SKM-1 (cell line): ENCODE measurements at regions not wholly inside any gene's neighbourhood (a gene's known extent, or its start where the extent isn't known, plus 50 kb on each side); places are given as distances from the start of the nearest gene placed in this dataset.

Experiments used
- DNase-seq: peaks from one replicate; lab custom pipeline; 2025; ENCODE audit not compliant: unreplicated experiment; lab: John Stamatoyannopoulos, UW

DNA sequence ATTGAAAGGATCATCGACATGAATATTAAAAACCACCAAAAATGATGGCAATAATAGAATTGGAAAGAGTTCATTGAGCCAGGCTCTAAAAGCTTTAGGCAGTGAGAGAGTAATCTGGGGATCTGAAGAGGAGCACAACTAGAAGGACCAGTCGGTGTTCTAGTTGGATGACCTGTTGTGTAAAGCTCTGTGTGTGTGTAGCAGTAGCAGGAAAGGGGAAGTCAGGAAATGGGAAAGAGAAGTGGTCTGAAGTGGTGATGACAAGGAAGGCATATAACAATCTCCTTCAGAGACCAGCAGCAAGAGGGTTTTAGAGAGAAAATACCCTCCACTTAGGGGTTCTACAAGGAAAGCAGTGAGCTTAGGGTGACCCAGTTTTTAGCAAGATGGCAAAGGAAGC, 539.2 kb downstream of the HTR7 start:
- peak; percentile 66 for DNase-seq

DNA sequence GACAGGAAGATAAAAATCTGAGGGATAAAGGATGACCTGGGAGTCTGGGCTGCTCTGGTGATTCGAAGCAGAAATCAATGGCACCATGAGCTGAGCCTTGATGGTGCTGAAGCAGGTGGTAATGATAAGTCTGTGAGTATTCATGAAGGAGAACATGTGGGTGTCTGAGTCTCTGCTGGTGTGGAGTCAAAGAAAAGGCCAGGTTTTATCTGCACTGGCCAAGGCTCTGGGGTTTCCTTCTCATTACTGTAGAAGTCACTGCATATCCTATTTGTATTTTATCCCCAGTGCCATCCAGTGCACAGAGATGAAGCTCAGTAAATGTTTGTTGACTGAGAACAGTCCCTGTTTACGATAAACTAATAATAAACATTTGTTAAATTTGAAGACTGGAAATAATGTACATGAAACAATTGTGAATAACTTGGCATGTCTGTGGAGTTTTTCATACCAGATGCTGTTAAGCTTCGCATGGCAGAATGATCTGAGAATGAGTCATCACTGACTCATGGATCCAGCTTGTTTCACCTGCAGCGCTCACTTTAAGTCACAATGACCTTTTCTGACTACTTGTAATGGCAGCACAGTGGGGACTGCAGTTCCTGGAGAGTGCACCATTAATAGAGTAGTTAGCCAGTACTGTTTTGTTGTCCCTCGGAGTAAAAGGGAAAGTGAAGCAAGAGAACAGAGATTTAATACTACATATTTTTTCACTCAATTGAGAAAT, 538.5 kb downstream of the HTR7 start:
- DNase-seq: no peak

DNA sequence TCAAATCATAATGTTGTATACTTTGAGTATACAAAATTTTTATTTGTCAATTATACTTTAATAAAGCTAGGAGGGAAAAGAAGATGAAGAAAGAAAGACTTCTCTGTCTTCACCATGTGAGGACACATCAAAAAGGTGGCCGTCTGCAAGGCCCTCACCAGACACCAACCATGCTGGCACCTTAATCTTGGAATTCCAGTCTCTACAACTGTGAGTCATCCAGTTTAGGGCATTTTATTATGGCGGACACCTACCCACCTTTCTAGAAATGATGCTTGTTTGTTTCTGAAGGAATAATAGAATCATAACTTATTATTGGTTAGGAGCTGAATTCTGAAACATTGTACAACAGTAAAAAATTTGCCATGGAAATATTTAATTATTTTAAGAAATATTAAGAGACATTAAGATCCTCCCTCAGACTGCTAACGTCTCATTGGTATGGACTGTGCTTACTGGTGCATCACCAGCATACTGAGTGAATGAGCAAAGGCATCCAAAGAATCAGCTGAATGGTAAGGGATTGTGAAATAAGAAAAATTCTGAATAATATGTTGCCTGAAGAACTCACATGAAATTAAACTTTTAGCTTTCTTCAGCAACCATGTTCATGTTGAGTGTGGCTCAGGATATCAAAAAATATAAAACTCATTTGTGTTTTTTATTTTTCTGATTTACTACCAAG, 536.6 kb downstream of the HTR7 start:
- DNase-seq: no peak

DNA sequence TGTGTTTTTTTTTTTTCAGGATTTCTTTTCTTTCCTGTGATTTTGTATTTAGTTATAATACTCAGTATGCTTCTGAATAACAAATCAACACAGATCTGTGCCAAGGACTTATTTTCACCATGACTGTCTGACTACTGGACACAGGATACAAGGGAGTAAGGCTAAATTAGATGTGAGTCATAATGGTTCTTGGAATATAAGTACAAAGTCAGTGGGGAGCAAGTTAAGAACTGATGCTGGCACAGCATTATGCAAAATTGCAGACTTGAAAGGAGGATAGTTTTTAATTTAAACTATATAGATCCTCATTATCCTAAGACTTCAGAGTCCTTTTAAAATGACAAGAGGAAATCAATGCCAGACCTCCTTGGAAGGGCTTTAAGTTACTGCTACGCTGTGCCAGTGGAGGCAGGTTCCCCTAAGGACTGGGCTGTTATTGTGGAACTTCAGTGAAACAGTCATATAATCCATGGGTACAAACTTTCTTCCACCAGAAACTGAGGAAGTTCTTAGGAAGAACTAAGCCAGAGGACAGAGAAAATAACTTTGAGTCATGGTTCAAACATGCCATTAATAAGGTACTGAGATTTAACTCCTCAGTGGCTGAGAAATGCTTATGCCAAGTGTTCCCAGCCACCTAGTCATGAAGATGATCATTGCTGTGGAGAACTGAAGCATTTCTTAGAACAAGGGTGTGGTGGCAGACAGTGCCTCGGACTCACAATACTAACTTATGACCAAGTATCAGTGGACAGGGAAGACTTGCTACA, 531.2 kb downstream of the HTR7 start:
- no peak for DNase-seq

DNA sequence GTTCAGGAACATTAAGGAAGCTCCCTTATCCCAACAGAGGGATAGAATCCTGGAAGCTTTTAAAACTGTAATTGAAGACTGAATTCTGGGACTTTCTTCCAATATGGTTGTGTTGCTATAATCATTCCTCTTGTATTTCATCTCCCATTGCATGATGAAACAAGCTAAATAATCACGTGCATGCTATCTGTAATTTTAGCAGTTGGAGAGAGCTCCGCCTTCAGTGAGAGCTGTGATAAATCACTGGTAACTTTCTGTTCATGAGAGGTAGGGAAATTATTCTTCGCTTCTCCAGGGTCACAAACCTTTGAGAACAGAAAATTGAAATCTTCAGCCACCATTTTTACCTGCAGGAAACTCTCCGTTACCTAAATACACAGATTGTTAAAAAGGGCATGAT, 530.2 kb downstream of the HTR7 start:
- no peak for DNase-seq

DNA sequence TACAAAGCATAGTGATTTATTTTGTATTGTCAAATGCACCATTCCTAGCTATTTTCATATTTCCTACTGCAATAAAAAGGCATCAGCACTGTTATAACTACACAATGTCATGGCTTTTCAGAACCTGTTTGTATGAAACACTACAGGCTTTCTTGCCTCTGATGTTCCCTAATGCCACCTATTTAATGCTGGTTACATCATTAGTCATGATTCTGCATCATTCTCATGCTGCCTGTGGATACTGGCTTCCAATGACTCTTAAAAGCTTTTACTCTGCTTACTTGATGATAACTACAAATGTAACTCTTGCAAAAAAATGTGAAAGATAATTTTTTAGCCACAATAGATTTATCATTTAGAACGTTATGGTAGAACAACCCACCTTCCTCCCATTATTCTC, 529.4 kb downstream of the HTR7 start:
- no peak for DNase-seq

DNA sequence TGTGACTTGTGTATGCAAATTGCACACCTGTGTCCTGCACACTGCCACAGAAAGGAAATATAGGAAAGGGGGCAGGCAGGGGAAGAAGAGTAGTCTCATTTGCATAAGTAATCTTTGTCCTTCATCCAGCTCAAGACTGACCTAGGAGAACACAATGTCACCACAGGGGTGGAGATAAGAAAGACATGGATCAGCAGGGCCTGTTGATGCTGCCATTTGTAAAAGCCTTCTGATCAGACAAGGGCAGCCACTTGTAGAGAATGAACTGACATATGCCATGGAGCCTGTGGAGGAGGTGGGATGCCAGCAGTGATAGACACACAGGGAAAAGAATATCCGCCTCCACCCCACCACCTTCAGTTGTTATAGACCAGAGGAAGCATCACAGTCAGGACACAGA, 528.9 kb downstream of the HTR7 start:
- no peak for DNase-seq

DNA sequence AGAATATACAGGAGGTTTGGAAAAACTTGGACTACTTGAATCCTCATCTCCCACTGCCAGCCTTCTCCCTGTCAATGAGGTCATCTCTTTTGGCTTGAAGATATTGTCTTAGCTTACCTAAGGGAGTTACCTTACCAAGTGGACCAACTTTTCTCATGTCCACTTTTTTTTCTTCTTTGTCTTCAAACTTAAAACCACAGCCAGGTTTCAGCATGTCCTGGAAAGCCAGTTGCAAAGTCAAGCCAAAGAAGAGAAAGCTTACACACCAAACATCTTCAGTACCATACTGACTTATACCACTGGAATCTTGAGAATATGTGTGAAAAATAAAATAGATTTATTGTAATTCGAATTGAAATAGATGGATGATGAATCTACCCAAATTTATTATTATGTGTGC, 520.5 kb downstream of the HTR7 start:
- DNase-seq: no peak

DNA sequence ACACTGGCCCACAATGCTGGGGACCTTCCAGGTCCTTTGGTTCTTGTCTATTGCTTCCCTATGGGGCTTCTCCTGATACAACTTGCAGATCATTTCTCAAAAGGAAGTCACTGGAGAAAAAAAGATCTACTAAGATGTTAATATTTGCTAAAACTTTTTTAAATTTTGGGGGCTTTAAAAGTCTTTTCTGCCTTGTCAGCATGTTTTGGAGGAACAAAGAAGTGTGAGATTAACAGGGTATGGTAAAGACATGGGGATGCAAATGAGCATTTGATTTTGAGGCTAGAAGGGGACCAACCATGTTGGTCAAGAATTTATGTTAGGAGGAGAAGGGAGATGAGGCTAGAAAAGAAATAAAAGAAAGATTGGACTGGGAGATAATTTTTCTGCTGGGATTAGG, 515.4 kb downstream of the HTR7 start:
- DNase-seq: no peak

DNA sequence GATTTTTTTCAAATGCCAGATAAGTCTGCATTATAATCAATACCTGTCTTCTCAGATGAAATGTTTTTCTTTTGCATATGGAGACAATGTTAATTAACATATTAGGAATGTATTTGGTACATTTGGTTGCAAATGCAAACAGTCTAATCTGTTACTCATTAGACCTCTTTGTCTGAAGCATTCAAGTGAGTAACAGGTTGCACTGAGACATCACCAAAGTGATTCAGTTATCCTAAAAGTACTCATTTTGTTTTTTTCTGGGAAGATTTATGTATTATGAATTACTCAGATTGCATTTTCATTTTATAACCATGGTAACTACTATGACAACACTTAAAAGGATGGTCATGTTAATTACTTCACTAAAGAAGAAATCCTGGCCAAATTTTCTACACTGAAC, 513.6 kb downstream of the HTR7 start:
- no peak for DNase-seq

DNA sequence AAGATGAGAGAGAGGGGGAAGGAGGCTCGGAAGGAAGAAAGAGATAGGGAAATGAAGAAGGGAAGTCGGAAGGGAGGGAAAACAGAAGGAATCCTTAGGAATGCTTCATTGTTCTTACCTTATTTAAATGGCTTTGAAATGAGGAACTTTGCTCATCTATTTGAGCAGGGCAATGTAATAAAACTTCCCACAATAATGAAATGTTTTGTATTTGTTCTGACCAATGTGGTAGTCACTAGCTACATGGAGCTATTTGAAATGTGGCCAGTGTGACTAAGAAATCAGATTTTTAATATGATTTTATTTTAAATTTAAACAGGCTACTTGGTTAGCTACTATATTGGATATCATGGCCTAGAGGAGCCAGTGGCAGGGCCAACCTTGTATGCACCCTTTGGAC, 510.6 kb downstream of the HTR7 start:
- no peak for DNase-seq

DNA sequence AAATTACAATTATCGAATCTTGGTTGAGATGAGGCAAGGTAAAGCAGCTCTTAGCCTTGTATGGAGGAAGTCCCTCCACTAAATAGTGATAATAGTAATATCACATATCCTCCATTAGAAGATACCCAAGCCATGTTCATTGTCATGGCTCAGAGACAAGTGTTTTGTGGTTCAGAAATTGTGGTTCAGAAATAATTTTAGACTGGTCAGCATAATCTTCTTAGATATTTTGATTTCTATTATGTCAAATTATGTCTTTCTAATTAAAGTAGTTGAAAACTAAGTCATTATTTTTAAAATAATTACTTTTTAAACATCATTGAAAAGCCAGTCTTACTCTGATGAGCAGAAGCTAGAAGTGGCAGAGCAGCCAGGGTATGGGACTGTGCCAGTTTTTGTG, 507.7 kb downstream of the HTR7 start:
- no peak for DNase-seq

DNA sequence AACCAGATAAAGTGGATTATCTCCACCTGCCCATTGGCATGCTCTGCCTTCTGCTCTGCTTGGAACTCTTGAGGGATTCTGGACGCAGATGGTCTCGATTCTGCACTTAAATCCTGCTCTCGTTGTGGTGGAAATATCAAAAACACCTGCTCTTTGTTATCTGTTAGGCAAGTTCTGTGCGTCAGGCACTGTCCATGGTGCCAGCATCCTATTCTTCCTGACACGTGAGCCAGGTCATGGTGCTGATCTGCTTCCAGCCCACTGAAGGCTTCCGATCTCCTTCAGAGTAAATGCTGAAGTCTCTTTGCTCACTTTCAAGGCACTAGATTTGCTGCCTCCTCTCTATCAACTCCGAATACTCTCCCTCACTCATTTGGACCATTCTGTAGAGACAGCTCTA, 505.6 kb downstream of the HTR7 start:
- no peak for DNase-seq

DNA sequence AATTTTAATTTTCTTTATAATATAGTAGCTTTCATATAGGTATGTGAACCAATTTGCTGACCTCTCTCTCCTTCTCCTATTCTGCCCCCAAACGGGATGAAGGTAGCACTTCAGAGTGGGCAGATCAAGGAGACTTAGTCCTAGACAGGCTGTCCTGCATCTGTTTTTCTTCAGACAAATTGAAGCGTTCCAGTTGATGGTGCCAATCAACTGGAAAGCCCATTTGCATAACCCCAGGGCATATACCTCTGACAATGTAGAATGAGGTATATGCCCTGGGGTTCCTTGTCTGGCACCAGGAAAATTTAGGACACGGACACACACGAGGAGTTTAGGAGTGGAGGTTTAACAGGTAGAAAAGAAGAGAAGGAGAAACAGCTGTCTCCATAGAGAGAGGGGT, 502.9 kb downstream of the HTR7 start:
- DNase-seq: no peak

DNA sequence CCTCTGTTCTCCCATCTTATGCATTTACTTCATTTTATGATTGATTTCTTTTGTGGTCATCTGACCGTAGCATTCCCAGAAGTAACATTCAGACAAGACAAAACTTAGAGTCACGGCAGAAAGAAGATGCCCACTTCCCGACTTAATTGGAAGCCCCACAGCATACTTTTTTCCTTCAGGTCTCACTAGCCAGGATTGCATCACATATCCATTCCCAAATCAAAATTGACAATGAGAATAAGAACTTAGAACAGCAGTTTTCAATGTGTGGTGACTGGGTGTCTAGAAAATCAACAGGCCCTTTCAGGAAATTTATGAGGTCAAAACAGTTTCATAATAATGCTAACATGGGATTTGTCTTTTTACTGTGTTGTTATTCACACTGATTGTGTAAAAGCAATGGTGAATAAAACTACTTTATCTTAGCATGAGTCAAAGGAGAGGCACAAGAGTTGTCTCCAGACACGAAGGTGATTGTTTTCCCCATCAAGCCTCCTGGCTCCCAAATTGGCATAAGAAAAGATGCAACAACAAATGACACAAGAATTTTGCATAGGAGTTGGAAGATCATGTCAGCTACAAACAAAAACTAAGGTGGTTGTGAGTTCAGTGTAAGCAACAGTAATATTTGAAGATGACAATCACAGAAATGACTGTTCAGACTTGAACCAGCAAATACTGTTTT, 493.9 kb downstream of the HTR7 start:
- DNase-seq: no peak

DNA sequence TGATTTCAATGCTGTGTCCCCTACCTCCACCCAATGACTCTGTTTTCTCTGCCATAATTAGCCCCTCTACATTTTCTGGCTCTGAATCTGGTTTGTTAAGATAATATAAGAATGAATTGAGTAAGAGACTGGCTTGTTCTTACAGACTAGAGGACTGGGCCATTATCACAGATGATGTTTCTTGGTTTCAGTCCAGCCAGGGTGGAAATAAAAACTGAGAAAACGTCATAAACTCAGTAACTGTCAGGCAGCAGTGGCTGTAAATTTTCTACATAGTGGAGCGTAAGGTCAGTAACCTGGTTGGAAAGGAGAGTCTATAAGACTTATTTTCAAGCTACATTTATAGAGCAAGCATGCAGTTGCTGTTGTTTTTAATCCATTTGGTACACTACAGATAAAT, 485.4 kb downstream of the HTR7 start:
- no peak for DNase-seq

DNA sequence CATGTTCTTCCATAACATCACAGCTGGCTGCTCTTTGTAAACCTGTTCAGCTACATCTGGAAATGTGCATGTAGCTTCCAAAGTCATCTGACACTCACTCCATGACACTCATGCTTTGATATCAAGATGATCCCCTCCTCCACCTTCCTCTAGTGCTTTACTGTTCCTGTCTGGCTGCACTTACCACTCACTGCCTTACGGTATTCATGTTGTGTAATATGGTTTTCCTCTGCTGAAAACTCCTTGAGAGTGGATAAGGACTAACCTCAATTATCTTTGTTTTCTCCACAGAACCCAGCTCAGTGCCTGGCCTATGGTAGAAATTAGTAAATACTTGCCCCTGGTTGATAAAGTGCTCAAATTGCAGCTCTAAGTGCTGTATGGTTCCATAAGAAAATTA, 483.9 kb downstream of the HTR7 start:
- DNase-seq: no peak

DNA sequence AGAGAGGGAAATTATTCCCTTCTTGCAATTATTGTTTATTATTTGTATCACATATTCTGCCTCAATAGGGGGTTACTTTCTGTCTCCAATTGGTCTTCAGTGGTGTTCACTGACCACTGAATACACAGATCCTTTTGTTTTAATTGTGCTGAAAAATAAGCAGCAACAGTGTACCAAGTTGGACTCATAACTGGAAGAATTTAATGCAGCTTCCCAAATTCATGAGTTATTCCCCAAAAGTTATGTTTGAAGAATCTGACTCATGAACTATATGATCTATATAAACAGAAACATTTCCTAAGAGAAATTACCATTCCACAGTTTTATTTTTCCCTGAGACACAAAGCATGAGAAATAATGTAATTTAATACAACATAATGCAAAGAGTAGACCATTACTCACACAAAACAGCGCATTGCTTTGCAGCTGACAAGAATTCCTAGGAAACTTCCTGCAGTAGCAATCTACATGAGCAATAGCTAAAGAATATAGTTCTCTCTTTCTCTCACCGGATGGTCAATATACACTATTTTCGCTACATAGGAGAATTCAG, 479.2 kb downstream of the HTR7 start:
- DNase-seq: no peak

DNA sequence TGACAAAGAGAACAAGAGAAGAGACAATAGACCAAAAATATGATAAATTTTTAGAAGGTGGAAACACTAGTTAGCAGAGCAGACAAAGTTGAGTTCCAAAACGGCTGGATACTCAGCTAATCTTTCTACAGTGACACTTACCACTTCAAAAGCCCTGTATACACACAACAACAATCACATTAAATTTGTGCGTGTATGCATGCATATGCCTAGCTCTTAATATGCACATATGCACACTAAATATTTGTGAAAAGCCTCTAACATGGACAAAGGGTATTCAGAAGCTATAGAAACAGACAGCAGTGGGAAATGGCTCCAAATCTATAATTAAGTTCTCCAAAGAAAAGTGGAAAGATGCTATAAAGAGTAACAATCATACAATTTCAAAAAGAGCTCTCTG, 476.4 kb downstream of the HTR7 start:
- DNase-seq: no peak

DNA sequence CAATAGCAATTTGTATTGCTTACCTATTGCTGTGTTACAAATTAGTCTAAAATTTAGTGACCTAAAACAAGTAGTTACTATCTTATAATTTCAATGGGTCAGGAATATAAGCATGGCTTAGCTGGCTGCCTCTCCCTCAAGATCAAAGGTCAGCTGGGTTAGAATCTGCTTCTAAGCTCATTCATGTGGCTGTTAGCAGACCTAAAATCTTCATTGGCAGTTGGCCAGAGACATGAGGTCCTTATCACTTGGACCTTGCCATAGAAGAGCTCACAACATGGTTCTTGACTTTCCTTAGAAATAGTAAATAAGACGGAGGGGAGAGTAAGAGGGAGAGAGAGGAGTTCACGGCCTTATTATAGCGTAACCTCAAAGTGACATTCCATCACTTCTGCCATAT, 468.0 kb downstream of the HTR7 start:
- no peak for DNase-seq

DNA sequence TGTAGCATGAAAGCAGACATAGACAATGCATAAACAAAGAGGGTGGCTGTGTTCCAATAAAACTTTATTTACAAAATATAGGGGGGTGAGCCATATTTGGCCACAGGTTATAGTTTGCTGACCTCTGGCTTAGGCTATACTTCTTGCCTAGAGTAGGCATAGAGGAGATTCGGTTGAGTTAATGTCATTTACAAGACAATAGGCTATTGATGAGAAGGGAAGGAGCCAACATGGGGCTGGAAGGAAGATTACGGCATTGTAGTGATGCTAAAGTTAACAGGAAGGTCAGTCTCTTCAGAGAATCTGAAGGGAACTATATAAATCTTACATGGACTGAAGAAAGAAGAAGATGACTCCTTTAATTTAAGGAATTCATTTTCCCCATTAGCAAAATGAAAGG, 463.5 kb downstream of the HTR7 start:
- DNase-seq: no peak
